ENCODE measurements at regions not wholly inside any gene's neighbourhood (a gene's known extent, or its start where the extent isn't known, plus 50 kb on each side); places are given as distances from the start of the nearest gene placed in this dataset.

DNA sequence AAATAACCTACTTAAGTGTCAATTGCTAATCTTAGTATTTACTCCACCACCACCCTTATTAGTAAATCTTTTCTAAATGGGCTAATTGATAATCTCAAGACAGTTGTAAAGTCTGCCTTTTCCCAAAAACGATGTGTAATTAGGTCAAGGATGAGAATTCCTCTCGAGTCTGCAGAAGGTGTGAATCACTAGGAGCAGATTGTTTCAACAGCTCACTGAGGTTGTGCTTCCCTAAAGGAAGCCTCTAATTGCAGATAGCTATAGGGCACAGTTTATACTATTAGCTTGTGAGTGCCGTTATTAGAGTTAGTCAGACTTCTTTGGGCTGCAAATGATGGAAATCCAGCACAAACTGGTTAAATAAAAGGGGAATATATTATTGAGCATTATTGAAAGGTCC, 84.9 kb downstream of the C11orf91 start (continued):
- TF ChIP-seq, protein P1, sequence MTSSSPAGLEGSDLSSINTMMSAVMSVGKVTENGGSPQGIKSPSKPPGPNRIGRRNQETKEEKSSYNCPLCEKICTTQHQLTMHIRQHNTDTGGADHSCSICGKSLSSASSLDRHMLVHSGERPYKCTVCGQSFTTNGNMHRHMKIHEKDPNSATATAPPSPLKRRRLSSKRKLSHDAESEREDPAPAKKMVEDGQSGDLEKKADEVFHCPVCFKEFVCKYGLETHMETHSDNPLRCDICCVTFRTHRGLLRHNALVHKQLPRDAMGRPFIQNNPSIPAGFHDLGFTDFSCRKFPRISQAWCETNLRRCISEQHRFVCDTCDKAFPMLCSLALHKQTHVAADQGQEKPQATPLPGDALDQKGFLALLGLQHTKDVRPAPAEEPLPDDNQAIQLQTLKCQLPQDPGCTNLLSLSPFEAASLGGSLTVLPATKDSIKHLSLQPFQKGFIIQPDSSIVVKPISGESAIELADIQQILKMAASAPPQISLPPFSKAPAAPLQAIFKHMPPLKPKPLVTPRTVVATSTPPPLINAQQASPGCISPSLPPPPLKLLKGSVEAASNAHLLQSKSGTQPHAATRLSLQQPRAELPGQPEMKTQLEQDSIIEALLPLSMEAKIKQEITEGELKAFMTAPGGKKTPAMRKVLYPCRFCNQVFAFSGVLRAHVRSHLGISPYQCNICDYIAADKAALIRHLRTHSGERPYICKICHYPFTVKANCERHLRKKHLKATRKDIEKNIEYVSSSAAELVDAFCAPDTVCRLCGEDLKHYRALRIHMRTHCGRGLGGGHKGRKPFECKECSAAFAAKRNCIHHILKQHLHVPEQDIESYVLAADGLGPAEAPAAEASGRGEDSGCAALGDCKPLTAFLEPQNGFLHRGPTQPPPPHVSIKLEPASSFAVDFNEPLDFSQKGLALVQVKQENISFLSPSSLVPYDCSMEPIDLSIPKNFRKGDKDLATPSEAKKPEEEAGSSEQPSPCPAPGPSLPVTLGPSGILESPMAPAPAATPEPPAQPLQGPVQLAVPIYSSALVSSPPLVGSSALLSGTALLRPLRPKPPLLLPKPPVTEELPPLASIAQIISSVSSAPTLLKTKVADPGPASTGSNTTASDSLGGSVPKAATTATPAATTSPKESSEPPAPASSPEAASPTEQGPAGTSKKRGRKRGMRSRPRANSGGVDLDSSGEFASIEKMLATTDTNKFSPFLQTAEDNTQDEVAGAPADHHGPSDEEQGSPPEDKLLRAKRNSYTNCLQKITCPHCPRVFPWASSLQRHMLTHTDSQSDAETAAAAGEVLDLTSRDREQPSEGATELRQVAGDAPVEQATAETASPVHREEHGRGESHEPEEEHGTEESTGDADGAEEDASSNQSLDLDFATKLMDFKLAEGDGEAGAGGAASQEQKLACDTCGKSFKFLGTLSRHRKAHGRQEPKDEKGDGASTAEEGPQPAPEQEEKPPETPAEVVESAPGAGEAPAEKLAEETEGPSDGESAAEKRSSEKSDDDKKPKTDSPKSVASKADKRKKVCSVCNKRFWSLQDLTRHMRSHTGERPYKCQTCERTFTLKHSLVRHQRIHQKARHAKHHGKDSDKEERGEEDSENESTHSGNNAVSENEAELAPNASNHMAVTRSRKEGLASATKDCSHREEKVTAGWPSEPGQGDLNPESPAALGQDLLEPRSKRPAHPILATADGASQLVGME (CRISPR knock-in tag; IDR thresholded peaks at IDR 0.05): no peak
- TF ChIP-seq ZNF436 (CRISPR knock-in tag; IDR thresholded peaks at IDR 0.05) (no peak), SNRNP70 (optimal IDR thresholded peaks at IDR 0.05; ENCODE audit: low read depth, low read length) (no peak), CBX2 (IDR thresholded peaks at IDR 0.05; ENCODE audit: insufficient read depth, low read length, poor library complexity, severe bottlenecking) (no peak), ZNF583 (CRISPR knock-in tag; IDR thresholded peaks at IDR 0.05) (no peak)

DNA sequence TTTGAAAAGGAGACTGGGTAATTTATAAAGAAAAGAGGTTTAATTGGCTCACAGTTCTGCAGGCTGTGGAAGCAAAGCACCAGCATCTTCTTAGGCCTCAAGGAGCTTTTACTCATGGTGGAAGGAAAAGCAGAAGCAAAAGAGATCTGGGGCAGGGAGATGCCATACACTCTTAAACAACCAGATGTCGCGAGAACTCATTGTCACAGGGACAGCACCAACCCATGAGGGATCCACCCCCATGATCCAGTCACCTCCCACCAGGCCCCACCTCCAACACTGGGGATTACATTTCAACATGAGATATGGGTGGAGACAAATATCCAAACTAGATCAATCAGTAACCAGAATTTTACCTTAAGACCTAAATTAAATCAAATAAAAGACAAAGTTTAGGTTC, 87.2 kb downstream of the C11orf91 start:
- ATAC-seq (peak; percentile 67; the same call in 1 of the 3 replicates), FAIRE-seq (no peak), DNase-seq (ENCODE audit: extremely low read depth in 1 of 4, low spot score in 3 of 4) (peak in 1 of 4 experiments; percentile 9)
- peaks cover 7 to 17% of the 10 kb centered on the region in 2 experiments; a peak in 4 of 5 replicates for H3K27me3 ChIP-seq (ENCODE audit: control insufficient read depth in 2 of 2, insufficient read depth in 2 of 2, low read length in 2 of 2)
- H3K4me2 ChIP-seq (ENCODE audit: insufficient read depth, low read length): no peak overlapping the region
- no peaks in the 10 kb centered on the region for H3K36me3 ChIP-seq (ENCODE audit: control insufficient read depth, insufficient read depth, low read length)
- no peaks in the 10 kb centered on the region for H4K20me1 ChIP-seq (replicated peaks; ENCODE audit: control insufficient read depth, insufficient read depth, low read length)
- in situ Hi-C loops (cut with MboI) (no loop called here), intact Hi-C loops (cut with micrococcal nuclease) (no loop called here)
- H3K9me3 ChIP-seq (replicated peaks; ENCODE audit: control insufficient read depth, insufficient read depth, low read depth, low read length): no peaks in the 10 kb centered on the region
- no peaks in the 10 kb centered on the region for H3K4me1 ChIP-seq (replicated peaks in 1 of 2; ENCODE audit: control insufficient read depth in 2 of 2, insufficient read depth in 2 of 2, low read length in 2 of 2)
- no peaks in the 10 kb centered on the region for H3K79me2 ChIP-seq (ENCODE audit: control insufficient read depth, insufficient read depth, low read length)
- H3K9me1 ChIP-seq (ENCODE audit: control insufficient read depth, insufficient read depth, low read length): no peaks in the 10 kb centered on the region
- TF ChIP-seq, protein P2, sequence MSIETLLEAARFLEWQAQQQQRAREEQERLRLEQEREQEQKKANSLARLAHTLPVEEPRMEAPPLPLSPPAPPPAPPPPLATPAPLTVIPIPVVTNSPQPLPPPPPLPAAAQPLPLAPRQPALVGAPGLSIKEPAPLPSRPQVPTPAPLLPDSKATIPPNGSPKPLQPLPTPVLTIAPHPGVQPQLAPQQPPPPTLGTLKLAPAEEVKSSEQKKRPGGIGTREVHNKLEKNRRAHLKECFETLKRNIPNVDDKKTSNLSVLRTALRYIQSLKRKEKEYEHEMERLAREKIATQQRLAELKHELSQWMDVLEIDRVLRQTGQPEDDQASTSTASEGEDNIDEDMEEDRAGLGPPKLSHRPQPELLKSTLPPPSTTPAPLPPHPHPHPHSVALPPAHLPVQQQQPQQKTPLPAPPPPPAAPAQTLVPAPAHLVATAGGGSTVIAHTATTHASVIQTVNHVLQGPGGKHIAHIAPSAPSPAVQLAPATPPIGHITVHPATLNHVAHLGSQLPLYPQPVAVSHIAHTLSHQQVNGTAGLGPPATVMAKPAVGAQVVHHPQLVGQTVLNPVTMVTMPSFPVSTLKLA (conservative IDR thresholded peaks at IDR 0.05): no peak
- peak; percentile 69; the same call in 1 of the 2 replicates for TF ChIP-seq CHD2 (IDR thresholded peaks at IDR 0.05; ENCODE audit: low read depth, low read length)
- no peak overlapping the region for H2AFZ ChIP-seq (ENCODE audit: low read depth, low read length)
- WGBS (ENCODE audit: insufficient coverage, low coverage, missing lambda C conversion rate): 0% methylated on average over 2 of the region's 2 CpGs
- POLR2A ChIA-PET: no interaction called here
- H3K27ac ChIP-seq (ENCODE audit: extremely low read depth, low read depth, low read length): no peak overlapping the region
- no peak overlapping the region for H3K9ac ChIP-seq (ENCODE audit: insufficient read depth in 1 of 2, low read depth in 2 of 2, low read length in 2 of 2)
- BruUV-seq (replicated peaks): no TSS peak
- no peak overlapping the region for H3K4me3 ChIP-seq
- CTCF ChIA-PET (ENCODE audit: low intra/inter-chr PET ratio): no interaction called here

All from K562 (cell line).